GM12892 (cell line): ENCODE measurements at regions not wholly inside any gene's neighbourhood (a gene's known extent, or its start where the extent isn't known, plus 50 kb on each side); places are given as distances from the start of the nearest gene placed in this dataset.

Experiments
- POLR2A ChIP-seq: IDR thresholded peaks from 2 replicates; pipeline ENCODE4 v1.6.1; 2011; ENCODE audit warnings: low read depth, low read length, control low read depth
- POLR2AphosphoS5 ChIP-seq: IDR thresholded peaks from 2 replicates; pipeline ENCODE4 v1.6.1; 2011; ENCODE audit warnings: low read depth, low read length, control low read depth
- TAF1 ChIP-seq: IDR thresholded peaks from 2 replicates; pipeline ENCODE4 v1.6.1; 2011; ENCODE audit warnings: low read depth, mild to moderate bottlenecking, control low read depth, low read length, borderline replicate concordance

GRCh38 chr2:146669735-146670134 is 1175.1 kb upstream of the ACVR2A start:
- TF ChIP-seq TAF1: no peak
- TF ChIP-seq POLR2A: no peak
- no peak for TF ChIP-seq POLR2AphosphoS5
